ENCODE measurements at regions not wholly inside any gene's neighbourhood (a gene's known extent, or its start where the extent isn't known, plus 50 kb on each side); places are given as distances from the start of the nearest gene placed in this dataset.

DNA sequence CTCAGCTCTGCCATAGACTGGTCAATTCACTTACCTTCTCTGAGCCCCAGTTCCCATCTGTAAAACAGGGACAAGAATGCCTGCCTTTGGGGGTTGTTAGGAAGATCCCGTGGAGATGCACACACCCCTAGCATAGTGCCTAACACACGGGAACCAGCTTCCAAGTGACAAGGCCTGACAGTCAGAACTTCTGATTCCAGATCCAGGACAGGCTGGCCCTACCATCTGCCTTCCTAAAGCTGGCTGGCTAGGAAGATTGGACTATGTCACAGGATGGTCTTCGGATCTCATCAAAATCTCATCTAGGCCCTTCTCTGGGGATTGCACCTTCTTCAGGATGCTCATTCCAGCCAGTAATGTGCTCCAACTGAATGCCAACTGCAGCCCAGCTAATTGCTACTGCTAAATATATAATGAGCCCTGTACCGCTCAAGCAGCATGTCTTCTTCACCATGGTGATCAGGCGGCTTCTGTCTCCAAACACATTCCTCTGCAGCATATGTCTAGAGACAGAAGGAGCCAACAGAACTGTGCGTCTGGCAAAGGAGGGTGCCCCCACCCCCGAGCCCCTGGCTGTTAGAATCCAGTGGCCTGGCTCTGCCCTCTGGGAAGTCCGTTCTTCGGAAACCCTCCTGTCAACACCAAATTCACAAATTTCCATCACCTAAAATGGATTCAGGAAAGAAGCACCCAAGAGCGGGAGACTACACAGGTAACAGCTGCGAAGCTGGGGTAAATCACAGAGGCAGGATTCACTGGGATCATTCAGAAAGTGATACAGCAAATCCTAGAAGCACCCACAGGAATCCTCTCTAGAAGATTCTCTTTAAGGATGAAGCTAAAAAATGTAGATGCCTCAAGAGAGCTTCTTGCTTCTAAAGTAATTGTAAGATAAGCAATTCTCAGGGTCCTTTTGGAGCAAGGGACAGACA lies 142.1 kb upstream of the EEPD1 start:
- H3K9me3 ChIP-seq: no peaks in the 10 kb centered on the region
- no peaks in the 10 kb centered on the region for H3K36me3 Mint-ChIP-seq (ENCODE audit: insufficient read depth, unreplicated experiment)
- CTCF ChIA-PET: no interaction called here
- H3K27me3 Mint-ChIP-seq (ENCODE audit: insufficient read depth, unreplicated experiment): peaks cover 8% of the 10 kb centered on the region
- H3K27ac Mint-ChIP-seq (ENCODE audit: unreplicated experiment): no peak overlapping the region
- intact Hi-C loops (cut with micrococcal nuclease; ENCODE audit: unreplicated experiment): no loop called here
- H3K36me3 ChIP-seq (ENCODE audit: control insufficient read depth, insufficient read depth, low read length): no peaks in the 10 kb centered on the region
- H3K4me3 ChIP-seq (ENCODE audit: low read depth, low read length): no peak overlapping the region
- DNase-seq: no peak
- H3K4me3 Mint-ChIP-seq (ENCODE audit: unreplicated experiment): no peak overlapping the region
- no TSS peak for BruUV-seq (replicated peaks)
- H3K9me3 Mint-ChIP-seq (ENCODE audit: unreplicated experiment): no peaks in the 10 kb centered on the region
- no peaks in the 10 kb centered on the region for H3K4me1 ChIP-seq
- no peak for TF ChIP-seq CTCF (IDR thresholded peaks at IDR 0.05; ENCODE audit: insufficient read depth in 1 of 2, low read depth in 1 of 2, low read length in 1 of 2, severe bottlenecking in 1 of 2, unreplicated experiment in 1 of 2)
- H3K27me3 ChIP-seq (replicated peaks; ENCODE audit: control insufficient read depth, insufficient read depth, low read length): no peaks in the 10 kb centered on the region
- H3K4me1 Mint-ChIP-seq (ENCODE audit: low read depth, unreplicated experiment): no peaks in the 10 kb centered on the region
- POLR2A ChIA-PET: no interaction called here

GRCh38 chr7:36011588-36011965 lies 141.5 kb upstream of the EEPD1 start:
- peaks cover 8% of the 10 kb centered on the region for H3K27me3 Mint-ChIP-seq (ENCODE audit: insufficient read depth, unreplicated experiment)
- Histone ChIP-seq H3K4me3 (ENCODE audit: low read depth, low read length) (no peak overlapping the region), H3K27me3 (replicated peaks; ENCODE audit: control insufficient read depth, insufficient read depth, low read length) (no peaks in the 10 kb centered on the region), H3K4me1 (no peaks in the 10 kb centered on the region), H3K36me3 (ENCODE audit: control insufficient read depth, insufficient read depth, low read length) (no peaks in the 10 kb centered on the region), H3K9me3 (no peaks in the 10 kb centered on the region)
- no peak for TF ChIP-seq CTCF (IDR thresholded peaks at IDR 0.05; ENCODE audit: insufficient read depth in 1 of 2, low read depth in 1 of 2, low read length in 1 of 2, severe bottlenecking in 1 of 2, unreplicated experiment in 1 of 2)
- intact Hi-C loops (cut with micrococcal nuclease; ENCODE audit: unreplicated experiment): no loop called here
- no peak for DNase-seq
- no peaks in the 10 kb centered on the region for H3K9me3 Mint-ChIP-seq (ENCODE audit: unreplicated experiment)
- H3K36me3 Mint-ChIP-seq (ENCODE audit: insufficient read depth, unreplicated experiment): no peaks in the 10 kb centered on the region
- CTCF ChIA-PET: no interaction called here
- no TSS peak for BruUV-seq (replicated peaks)
- no peaks in the 10 kb centered on the region for H3K4me1 Mint-ChIP-seq (ENCODE audit: low read depth, unreplicated experiment)
- POLR2A ChIA-PET: no interaction called here
- no peak overlapping the region for H3K27ac Mint-ChIP-seq (ENCODE audit: unreplicated experiment)
- no peak overlapping the region for H3K4me3 Mint-ChIP-seq (ENCODE audit: unreplicated experiment)

- DNase-seq: no peak
- intact Hi-C loops (cut with micrococcal nuclease; ENCODE audit: unreplicated experiment): no loop called here
- H3K27me3 ChIP-seq (replicated peaks; ENCODE audit: control insufficient read depth, insufficient read depth, low read length): no peaks in the 10 kb centered on the region
- Mint-ChIP-seq H3K4me3 (ENCODE audit: unreplicated experiment) (no peak overlapping the region), H3K27ac (ENCODE audit: unreplicated experiment) (no peak overlapping the region), H3K9me3 (ENCODE audit: unreplicated experiment) (no peaks in the 10 kb centered on the region), H3K4me1 (ENCODE audit: low read depth, unreplicated experiment) (no peaks in the 10 kb centered on the region), H3K36me3 (ENCODE audit: insufficient read depth, unreplicated experiment) (no peaks in the 10 kb centered on the region), H3K27me3 (ENCODE audit: insufficient read depth, unreplicated experiment) (peaks cover 8% of the 10 kb centered on the region)
- ChIA-PET CTCF (no interaction called here), POLR2A (no interaction called here)
- no peak overlapping the region for H3K4me3 ChIP-seq (ENCODE audit: low read depth, low read length)
- H3K4me1 ChIP-seq: no peaks in the 10 kb centered on the region
- TF ChIP-seq CTCF (IDR thresholded peaks at IDR 0.05; ENCODE audit: insufficient read depth in 1 of 2, low read depth in 1 of 2, low read length in 1 of 2, severe bottlenecking in 1 of 2, unreplicated experiment in 1 of 2): no peak
- BruUV-seq (replicated peaks): no TSS peak
- H3K36me3 ChIP-seq (ENCODE audit: control insufficient read depth, insufficient read depth, low read length): no peaks in the 10 kb centered on the region
- H3K9me3 ChIP-seq: no peaks in the 10 kb centered on the region
Observed at GRCh38 chr7:36013246-36014014, 139.6 kb upstream of the EEPD1 start.
